ENCODE measurements at regions not wholly inside any gene's neighbourhood (a gene's known extent, or its start where the extent isn't known, plus 50 kb on each side); places are given as distances from the start of the nearest gene placed in this dataset.

GRCh38 chr14:76948213-76948947, 80.1 kb downstream of the IRF2BPL start:
- no peak for FAIRE-seq

GRCh38 chr14:76947838-76948184, 80.7 kb downstream of the IRF2BPL start:
- FAIRE-seq, result no peak

- no peak for FAIRE-seq
These were observed 81.2 kb downstream of the IRF2BPL start for GRCh38 chr14:76947078-76947837.

- FAIRE-seq, result no peak
These were observed 81.8 kb downstream of the IRF2BPL start for GRCh38 chr14:76946753-76947077.

- no peak for FAIRE-seq
These were observed 85.4 kb downstream of the IRF2BPL start for GRCh38 chr14:76943072-76943471.

- FAIRE-seq, result no peak
These were observed 86.3 kb downstream of the IRF2BPL start for GRCh38 chr14:76941946-76942805.

- FAIRE-seq, result no peak
These were observed 87.0 kb downstream of the IRF2BPL start for GRCh38 chr14:76941544-76941943.

GRCh38 chr14:76940021-76940760, 88.3 kb downstream of the IRF2BPL start:
- FAIRE-seq, result no peak

GRCh38 chr14:76939015-76939742, 89.3 kb downstream of the IRF2BPL start:
- FAIRE-seq, result no peak

- no peak for FAIRE-seq
These were observed 90.4 kb downstream of the IRF2BPL start for GRCh38 chr14:76938092-76938500.

- no peak for FAIRE-seq
These were observed 91.1 kb downstream of the IRF2BPL start for GRCh38 chr14:76937181-76938091.

GRCh38 chr14:76936483-76936882, 92.0 kb downstream of the IRF2BPL start:
- no peak for FAIRE-seq

- no peak for FAIRE-seq
These were observed 95.0 kb downstream of the IRF2BPL start for GRCh38 chr14:76933515-76933914.

- FAIRE-seq, result no peak
These were observed 96.7 kb downstream of the IRF2BPL start for GRCh38 chr14:76931631-76932402.

GRCh38 chr14:76930549-76930948, 98.0 kb downstream of the IRF2BPL start:
- no peak for FAIRE-seq

GRCh38 chr14:76929927-76930326, 98.6 kb downstream of the IRF2BPL start:
- no peak for FAIRE-seq

GRCh38 chr14:76927971-76928700, 100.4 kb downstream of the IRF2BPL start:
- FAIRE-seq, result no peak

- no peak for FAIRE-seq
These were observed 100.5 kb downstream of the LRRC74A start for GRCh38 chr14:76926521-76927251.

- FAIRE-seq, result no peak
These were observed 98.9 kb downstream of the LRRC74A start for GRCh38 chr14:76925097-76925441.

Data from A204.1 (cell line).